ENCODE measurements at regions not wholly inside any gene's neighbourhood (a gene's known extent, or its start where the extent isn't known, plus 50 kb on each side); places are given as distances from the start of the nearest gene placed in this dataset.

DNA sequence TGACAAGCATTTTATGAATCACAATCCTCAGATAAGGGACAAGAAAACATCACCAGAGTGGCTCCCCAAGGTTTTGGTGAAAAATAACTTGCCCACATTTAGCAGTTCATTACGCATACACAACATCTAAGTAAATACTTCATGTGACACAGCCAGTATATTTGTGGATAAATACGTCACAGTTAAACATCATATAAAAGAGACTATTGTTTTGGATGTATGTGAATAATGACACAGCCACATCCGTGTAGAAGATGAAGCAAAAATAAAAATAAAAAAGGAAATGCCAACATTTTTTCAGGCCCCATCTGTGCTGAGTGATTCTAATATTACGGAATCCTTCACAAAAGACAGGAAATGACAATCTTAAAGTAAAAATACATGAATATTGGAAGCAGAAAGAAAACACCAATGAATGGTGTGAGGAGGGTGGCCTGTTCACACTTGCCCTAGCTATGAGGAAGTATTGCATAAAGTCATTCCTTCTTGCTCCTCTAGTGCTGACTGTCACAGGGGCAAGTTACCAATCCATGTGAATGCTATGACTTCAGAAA is 457.1 kb downstream of the KLF12 start:
- Histone ChIP-seq H3K27me3 (replicated peaks; ENCODE audit: insufficient read depth) (no peaks in the 10 kb centered on the region), H3K27ac (no peak overlapping the region), H3K4me1 (ENCODE audit: control insufficient read depth in 1 of 2, low read depth in 2 of 2) (peaks cover 0 to 6% of the 10 kb centered on the region in 2 donors), H3K36me3 (no peaks in the 10 kb centered on the region), H3K4me3 (no peak overlapping the region), H3K9me3 (no peaks in the 10 kb centered on the region)
- no peak for DNase-seq (ENCODE audit: low spot score)
- ATAC-seq (ENCODE audit: insufficient number of reproducible peaks, low FRiP score, low read depth), result no peak
- TF ChIP-seq, protein P1, sequence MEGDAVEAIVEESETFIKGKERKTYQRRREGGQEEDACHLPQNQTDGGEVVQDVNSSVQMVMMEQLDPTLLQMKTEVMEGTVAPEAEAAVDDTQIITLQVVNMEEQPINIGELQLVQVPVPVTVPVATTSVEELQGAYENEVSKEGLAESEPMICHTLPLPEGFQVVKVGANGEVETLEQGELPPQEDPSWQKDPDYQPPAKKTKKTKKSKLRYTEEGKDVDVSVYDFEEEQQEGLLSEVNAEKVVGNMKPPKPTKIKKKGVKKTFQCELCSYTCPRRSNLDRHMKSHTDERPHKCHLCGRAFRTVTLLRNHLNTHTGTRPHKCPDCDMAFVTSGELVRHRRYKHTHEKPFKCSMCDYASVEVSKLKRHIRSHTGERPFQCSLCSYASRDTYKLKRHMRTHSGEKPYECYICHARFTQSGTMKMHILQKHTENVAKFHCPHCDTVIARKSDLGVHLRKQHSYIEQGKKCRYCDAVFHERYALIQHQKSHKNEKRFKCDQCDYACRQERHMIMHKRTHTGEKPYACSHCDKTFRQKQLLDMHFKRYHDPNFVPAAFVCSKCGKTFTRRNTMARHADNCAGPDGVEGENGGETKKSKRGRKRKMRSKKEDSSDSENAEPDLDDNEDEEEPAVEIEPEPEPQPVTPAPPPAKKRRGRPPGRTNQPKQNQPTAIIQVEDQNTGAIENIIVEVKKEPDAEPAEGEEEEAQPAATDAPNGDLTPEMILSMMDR (IDR thresholded peaks at IDR 0.05), result no peak

DNA sequence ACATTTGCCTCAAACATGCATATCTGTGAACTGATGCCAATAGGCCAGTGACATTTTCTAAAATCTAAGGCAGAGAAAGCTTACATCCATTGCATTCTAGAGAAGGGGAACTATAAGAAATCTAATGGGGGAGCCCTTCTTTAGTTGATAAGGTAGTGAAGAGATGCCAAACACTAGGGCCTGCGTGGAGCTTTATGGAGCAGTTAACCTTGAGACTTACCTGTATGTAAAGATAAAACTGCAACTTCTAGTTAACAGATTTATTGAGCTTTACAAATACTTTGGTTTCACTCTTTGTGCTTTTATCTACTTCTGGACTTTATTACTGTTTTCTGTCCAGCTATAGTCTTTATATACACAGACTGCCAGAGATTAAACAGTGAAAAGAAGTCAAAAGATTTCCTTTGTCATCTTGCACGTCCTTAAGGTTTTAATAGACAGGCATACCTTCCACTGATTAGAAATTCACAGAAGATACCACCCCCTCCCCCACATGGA is 457.6 kb downstream of the KLF12 start:
- Histone ChIP-seq H3K27me3 (replicated peaks; ENCODE audit: insufficient read depth) (no peaks in the 10 kb centered on the region), H3K36me3 (no peaks in the 10 kb centered on the region), H3K9me3 (no peaks in the 10 kb centered on the region), H3K4me3 (no peak overlapping the region), H3K27ac (no peak overlapping the region), H3K4me1 (ENCODE audit: control insufficient read depth in 1 of 2, low read depth in 2 of 2) (peaks cover 0 to 4% of the 10 kb centered on the region in 2 donors)
- DNase-seq (ENCODE audit: low spot score) (no peak), ATAC-seq (ENCODE audit: insufficient number of reproducible peaks, low FRiP score, low read depth) (no peak)
- TF ChIP-seq, protein P1 (IDR thresholded peaks at IDR 0.05), result no peak

DNA sequence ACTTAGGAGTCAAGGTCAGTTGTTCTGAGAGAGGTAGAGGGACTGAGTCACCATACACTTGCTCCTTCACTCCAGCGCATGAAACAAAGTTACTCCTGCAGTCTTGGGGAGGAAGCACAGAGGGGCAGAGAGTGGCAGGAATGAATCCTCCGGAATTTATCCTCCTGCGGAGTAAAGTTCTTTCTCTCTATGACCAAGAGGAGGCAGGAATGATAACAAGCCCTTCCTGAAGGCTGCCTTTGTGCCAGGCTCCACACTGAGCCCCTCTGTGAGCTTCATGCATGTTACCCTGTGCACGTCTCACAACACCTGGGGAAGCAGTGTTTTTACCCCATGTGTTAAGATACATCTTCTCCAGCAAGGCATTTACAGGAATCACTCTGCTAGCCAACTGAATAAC is 458.4 kb downstream of the KLF12 start:
- ATAC-seq (ENCODE audit: insufficient number of reproducible peaks, low FRiP score, low read depth), result no peak

DNA sequence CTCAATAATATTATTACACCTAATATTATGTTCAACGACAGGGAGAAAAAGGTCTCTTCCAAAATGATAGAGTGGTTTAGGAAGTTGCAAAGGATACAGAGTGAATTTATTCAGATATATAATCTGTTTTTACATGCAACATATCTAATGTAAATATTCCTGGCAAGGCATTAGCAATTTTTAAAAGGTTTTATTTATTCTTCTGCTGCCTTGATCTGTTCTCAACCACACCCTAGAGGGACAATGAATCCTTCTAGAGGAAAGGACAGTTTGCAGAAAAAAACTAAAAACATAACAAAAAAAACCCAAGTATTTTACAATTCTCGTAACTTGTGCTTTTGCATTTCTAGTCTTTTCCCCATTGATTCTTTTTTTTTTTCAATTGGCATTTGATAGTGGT is 459.6 kb downstream of the KLF12 start:
- DNase-seq (ENCODE audit: low spot score), result no peak
- Histone ChIP-seq H3K36me3 (no peaks in the 10 kb centered on the region), H3K4me1 (ENCODE audit: control insufficient read depth in 1 of 2, low read depth in 2 of 2) (no peaks in the 10 kb centered on the region), H3K4me3 (no peak overlapping the region), H3K27me3 (replicated peaks; ENCODE audit: insufficient read depth) (no peaks in the 10 kb centered on the region), H3K9me3 (no peaks in the 10 kb centered on the region), H3K27ac (no peak overlapping the region)
- ATAC-seq (ENCODE audit: insufficient number of reproducible peaks, low FRiP score, low read depth), result no peak
- TF ChIP-seq, protein P1 (IDR thresholded peaks at IDR 0.05), result no peak

More for the DNA sequence above, 458.4 kb downstream of the KLF12 start:
- H3K36me3 ChIP-seq, result no peaks in the 10 kb centered on the region
- no peak overlapping the region for H3K4me3 ChIP-seq
- no peak overlapping the region for H3K27ac ChIP-seq
- no peak for DNase-seq (ENCODE audit: low spot score)
- no peaks in the 10 kb centered on the region for H3K4me1 ChIP-seq (ENCODE audit: control insufficient read depth in 1 of 2, low read depth in 2 of 2)
- TF ChIP-seq, protein P1 (IDR thresholded peaks at IDR 0.05), result no peak
- H3K27me3 ChIP-seq (replicated peaks; ENCODE audit: insufficient read depth), result no peaks in the 10 kb centered on the region
- H3K9me3 ChIP-seq, result no peaks in the 10 kb centered on the region

DNA sequence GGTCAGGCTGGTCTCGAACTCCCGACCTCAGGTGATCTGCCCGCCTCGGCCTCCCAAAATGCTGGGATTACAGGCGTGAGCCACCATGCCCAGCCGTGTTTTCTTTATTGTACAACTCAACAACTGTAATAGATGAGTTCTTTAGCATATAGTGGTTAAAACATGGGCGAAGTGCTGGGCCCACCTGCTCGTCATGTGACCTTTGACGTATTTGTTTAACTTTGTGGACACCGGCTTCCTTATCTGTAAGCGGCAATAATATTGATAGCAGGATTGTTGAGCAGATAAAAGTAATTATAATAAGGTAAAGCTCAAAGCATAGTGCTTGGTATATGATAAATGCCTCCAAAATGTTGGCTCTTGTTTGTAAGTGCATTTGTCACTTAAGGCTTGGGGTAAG is 460.3 kb downstream of the KLF12 start:
- Histone ChIP-seq H3K36me3 (no peaks in the 10 kb centered on the region), H3K4me3 (no peak overlapping the region), H3K27me3 (replicated peaks; ENCODE audit: insufficient read depth) (no peaks in the 10 kb centered on the region), H3K4me1 (ENCODE audit: control insufficient read depth in 1 of 2, low read depth in 2 of 2) (no peaks in the 10 kb centered on the region), H3K27ac (no peak overlapping the region), H3K9me3 (no peaks in the 10 kb centered on the region)
- no peak for ATAC-seq (ENCODE audit: insufficient number of reproducible peaks, low FRiP score, low read depth)
- no peak for DNase-seq (ENCODE audit: low spot score)
- TF ChIP-seq, protein P1 (IDR thresholded peaks at IDR 0.05), result no peak
